ENCODE measurements at regions not wholly inside any gene's neighbourhood (a gene's known extent, or its start where the extent isn't known, plus 50 kb on each side); places are given as distances from the start of the nearest gene placed in this dataset.
"Not testable (repeated sequence)": the region's sequence is repeated elsewhere in the genome, so short reads cannot be mapped to it uniquely, and the experiment has no call there.

DNA sequence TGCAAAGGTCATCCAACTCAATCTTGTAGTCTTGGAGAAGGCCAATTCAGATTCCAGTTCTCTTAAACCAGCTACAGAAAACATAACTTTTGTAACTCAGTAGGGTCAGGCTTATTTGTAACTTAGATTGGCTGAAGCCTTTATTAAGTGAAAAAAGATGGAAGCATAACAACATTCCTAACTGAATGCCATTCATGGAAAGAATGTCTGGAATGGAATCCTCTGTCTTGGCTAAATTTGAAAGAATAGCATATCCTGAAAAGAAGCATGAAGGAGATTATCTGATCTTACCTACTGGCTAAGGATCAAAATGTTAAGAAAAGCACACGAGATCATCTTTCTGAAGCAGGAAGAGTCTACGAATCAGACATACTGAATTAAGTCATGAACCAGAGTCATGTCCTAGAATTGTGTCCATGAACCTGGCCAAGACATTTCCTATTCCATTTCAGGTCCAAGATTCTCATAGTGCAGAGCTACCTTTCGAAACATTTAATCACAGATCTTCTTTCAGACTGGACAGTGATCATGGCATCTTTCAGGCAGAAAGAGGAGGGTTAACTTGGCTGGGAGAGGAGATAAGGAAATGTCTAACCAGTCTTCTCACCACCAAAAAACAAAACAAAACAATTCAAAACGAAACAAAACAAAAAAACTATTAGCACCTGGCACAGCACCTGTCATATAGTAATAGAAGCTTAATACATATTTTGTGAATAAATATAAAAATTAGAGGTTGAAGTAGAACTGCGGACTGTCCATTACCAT, 75.6 kb downstream of the XCL2 start:
- peaks cover 0 to under 1% of the 10 kb centered on the region in 2 donors for H3K36me3 Mint-ChIP-seq
- no peak for DNase-seq (ENCODE audit: low spot score in 2 of 2)
- ATAC-seq: no peak
- H3K27ac Mint-ChIP-seq: peak overlapping the region in 1 of 2 donors; percentile 23
- peaks cover 2 to 4% of the 10 kb centered on the region in 2 donors for H3K9me3 Mint-ChIP-seq

DNA sequence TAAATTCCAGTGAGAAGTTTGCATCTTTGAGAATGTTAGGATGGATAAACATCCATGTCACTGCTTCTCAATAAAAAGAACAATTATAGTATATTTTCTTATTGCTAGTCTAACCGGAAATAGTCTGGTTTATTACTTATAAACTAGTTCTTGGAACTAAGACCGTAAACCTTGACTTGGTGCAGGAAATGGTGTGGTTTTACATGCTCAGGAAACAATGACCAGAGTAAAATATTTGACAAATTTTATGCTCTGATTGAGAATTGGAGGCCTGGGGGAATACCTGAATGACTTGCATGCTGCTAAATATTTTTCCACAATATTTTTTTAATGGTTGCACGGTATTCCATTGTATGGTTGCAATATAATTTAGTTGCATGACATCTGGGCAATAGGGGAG, 76.3 kb downstream of the XCL2 start:
- H3K36me3 Mint-ChIP-seq: peaks cover 2 to 4% of the 10 kb centered on the region in 2 donors
- H3K9me3 Mint-ChIP-seq: peaks cover 4% of the 10 kb centered on the region in 2 donors
- DNase-seq (ENCODE audit: low spot score in 2 of 2) (no peak), ATAC-seq (no peak)
- H3K27ac Mint-ChIP-seq: no peak overlapping the region

DNA sequence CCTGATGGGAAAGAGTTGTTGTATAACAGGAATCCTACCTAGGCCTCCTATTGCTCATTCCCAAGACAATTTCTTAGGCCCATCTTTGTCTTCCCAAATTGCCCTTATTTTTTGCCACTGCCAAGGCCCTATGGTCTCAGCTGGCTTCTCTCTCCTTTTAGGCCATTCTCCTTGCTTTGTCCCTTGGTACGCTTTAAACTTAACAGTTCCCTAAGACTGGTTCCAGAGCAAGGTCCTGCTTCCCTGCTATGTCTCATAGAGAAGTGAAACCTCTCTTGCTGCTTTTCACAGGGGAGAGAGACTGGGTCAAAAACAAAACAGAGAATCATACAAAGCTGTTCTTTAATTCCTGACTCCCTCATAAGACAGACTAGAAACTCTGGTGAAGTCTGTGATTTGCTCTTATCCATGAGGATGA, 77.1 kb downstream of the XCL2 start:
- H3K9me3 Mint-ChIP-seq: peaks cover 9% of the 10 kb centered on the region in 2 donors
- DNase-seq (ENCODE audit: low spot score in 2 of 2) (no peak), ATAC-seq (no peak)
- peak overlapping the region in 1 of 2 donors; percentile 77 for H3K27ac Mint-ChIP-seq
- H3K36me3 Mint-ChIP-seq: peaks cover 8 to 11% of the 10 kb centered on the region in 2 donors

DNA sequence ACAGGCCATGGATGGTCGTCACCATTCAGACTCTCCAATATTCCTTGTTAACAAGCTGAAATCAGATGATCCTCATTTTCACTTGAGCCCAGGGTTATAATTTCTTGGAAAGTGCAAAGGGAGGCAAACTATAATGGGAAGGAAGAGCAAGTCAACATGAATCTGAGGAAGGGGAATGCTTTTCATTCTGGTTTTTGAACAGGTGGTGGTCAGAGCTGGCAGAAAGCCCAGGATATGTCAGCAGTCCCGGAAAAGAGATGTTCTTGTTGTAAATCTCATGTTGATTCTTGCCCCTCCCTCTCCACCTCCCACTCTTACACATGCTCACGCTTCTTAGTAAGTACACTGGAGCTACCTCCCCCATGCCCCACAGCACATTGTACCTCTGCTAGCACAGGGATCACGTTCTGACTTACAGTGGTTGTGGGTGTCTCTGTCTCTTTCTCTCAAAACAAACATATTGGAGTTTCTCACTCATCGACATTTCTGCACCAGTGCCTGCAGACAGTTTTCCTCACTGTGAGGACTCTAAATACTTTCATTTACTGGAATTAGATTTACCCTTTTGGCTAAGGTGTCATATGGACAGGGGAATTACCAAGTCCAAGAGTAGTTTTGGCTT, 77.6 kb downstream of the XCL2 start:
- DNase-seq (ENCODE audit: low spot score in 2 of 2) (peak in 1 of 2 donors; percentile 38), ATAC-seq (peak; percentile 67 to 93)
- Mint-ChIP-seq H3K9me3 (peaks cover 14 to 15% of the 10 kb centered on the region in 2 donors), H3K36me3 (peaks cover 14 to 16% of the 10 kb centered on the region in 2 donors), H3K27ac (peak overlapping the region in 1 of 2 donors; percentile 77)

DNA sequence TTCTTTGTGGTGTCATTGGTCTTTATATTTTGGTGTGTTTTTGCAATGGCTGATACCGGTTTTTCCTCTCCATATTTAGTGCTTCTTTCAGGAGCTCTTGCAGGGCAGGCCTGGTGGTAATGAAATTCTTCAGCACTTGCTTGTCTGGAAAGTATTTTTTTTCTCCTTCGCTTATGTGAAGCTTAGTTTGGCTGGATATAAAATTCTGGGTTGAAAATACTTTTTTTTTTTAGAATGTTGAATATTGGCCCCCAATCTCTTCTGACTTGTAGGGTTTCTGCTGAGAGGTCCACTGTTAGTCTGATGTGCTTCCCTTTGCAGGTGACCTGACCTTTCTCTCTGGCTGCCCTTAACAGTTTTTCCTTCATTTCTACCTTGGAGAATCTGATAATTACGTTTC, 82.7 kb downstream of the XCL2 start:
- Mint-ChIP-seq H3K36me3 (peaks cover 27 to 30% of the 10 kb centered on the region in 2 donors), H3K9me3 (peaks cover 18 to 30% of the 10 kb centered on the region in 2 donors)
- not testable (repeated sequence) for ATAC-seq; DNase-seq (ENCODE audit: low spot score in 2 of 2); H3K27ac Mint-ChIP-seq

DNA sequence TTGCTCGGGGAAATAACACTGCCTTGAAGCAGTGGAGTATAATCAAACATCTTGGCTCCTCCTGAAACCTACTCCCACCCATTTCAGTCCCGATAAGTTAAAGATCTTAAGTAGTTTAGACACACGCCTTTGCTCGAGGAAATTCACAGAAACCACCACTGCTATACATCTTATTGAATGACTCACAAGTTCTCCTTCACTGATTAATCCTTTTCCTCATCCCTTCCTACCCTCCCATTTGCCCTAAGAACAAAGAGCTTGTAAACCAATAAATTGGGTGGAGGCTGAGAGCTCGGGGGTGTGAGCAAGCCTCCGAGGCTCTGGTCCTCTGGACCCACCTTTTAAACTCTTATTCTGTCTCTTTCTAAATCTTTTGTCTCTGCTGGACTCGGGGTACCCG, 86.5 kb downstream of the XCL2 start:
- DNase-seq (ENCODE audit: low spot score in 2 of 2); H3K27ac Mint-ChIP-seq; ATAC-seq: not testable (repeated sequence)
- peaks cover 14 to 34% of the 10 kb centered on the region in 2 donors for H3K9me3 Mint-ChIP-seq
- H3K36me3 Mint-ChIP-seq: peaks cover 24 to 25% of the 10 kb centered on the region in 2 donors

DNA sequence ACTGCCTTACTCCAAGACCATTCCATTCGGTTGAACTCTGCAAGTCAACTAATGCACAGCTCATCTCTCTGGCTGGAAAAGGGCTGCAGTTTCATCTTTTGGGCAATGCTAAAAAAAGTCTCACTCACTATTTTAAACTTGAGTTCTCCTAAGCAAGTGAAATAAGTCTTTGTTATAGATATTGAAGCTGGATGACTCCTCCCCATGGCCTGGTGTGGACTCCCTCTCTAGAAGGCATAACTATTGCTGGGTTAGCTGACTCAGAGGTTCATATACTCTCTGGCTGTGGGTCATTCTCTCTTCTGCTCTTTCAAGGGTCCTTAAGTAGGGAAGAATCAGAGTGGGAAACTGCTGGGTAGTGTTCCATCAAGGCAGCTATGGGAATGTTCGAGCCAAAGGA, 88.0 kb downstream of the XCL2 start:
- no peak overlapping the region for H3K27ac Mint-ChIP-seq
- DNase-seq (ENCODE audit: low spot score in 2 of 2) (no peak), ATAC-seq (no peak)
- H3K9me3 Mint-ChIP-seq: peaks cover 7 to 21% of the 10 kb centered on the region in 2 donors
- peaks cover 9% of the 10 kb centered on the region in 2 donors for H3K36me3 Mint-ChIP-seq

DNA sequence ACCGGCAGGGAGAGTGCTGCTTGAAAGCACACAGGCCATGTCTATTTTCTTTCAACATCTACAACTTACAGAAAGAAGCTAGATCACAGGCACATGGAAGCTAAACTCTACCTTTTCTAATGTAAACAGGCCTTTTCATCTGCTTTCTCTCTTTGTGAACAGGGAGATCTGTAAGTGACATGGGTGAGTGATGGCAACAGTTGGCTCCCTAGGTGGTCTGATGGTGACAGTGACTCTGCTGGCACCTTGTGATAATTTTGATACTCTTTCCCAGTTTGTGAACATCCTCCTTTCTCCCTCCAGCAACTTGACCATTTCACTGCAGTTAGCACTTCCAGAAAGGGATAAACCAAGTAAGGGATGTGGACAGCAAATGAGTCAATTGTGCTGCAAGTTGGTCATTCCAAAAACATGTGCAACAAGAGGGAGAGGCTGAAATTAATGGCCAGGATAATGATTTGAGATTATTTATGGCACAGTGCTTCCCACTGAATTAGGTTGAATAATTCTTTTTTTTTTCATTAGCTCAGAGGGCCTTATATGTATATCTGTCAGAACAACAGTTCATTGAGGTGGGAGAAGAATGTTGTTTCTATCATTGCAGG, 89.5 kb downstream of the XCL2 start:
- no peaks in the 10 kb centered on the region for H3K36me3 Mint-ChIP-seq
- H3K27ac Mint-ChIP-seq: no peak overlapping the region
- DNase-seq (ENCODE audit: low spot score in 2 of 2): no peak
- ATAC-seq: no peak
- H3K9me3 Mint-ChIP-seq: peaks cover 5 to 14% of the 10 kb centered on the region in 2 donors

DNA sequence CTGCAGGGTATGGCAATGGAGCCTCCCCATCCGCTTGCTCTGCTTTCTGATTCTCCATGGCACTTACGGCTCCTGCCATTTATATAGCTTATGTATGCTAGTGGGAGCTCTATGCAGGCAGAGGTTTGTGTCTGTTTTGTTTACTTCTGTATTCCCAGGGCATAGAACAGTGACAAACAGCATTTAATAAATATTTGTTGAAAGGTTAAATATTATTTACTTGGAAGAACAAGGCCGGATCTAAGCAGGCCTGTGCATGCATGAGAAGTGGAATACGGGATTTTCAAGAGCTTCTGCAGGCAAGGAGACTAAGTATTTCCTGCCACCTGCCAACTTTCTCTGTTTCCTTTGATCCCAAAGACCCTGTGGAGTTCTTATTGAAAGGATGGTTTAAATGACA, 90.7 kb downstream of the XCL2 start:
- ATAC-seq: no peak
- H3K27ac Mint-ChIP-seq: no peak overlapping the region
- H3K9me3 Mint-ChIP-seq: peaks cover 5 to 14% of the 10 kb centered on the region in 2 donors
- DNase-seq (ENCODE audit: low spot score in 2 of 2): no peak
- no peaks in the 10 kb centered on the region for H3K36me3 Mint-ChIP-seq

DNA sequence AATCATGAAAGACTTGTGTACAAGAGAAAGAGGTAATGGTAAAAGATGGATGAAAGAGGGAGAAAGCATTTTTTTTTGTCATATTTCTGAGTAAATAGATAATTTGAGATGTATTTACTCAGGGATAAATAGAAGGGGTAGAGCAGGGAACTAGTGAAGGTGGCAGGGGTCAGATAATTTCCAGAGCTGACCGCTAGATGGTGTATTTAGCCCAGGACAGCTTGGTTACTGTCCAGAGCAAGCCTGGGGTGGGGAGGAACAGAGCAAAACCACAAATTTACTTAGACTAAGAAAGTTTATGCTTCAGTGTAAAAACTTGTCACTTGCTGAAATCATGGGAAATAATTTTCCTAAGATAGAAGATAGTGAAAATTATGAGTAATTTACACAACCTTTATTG, 91.5 kb downstream of the XCL2 start:
- DNase-seq (ENCODE audit: low spot score in 2 of 2) (no peak), ATAC-seq (no peak)
- H3K36me3 Mint-ChIP-seq: no peaks in the 10 kb centered on the region
- H3K27ac Mint-ChIP-seq: no peak overlapping the region
- peaks cover 5 to 14% of the 10 kb centered on the region in 2 donors for H3K9me3 Mint-ChIP-seq

DNA sequence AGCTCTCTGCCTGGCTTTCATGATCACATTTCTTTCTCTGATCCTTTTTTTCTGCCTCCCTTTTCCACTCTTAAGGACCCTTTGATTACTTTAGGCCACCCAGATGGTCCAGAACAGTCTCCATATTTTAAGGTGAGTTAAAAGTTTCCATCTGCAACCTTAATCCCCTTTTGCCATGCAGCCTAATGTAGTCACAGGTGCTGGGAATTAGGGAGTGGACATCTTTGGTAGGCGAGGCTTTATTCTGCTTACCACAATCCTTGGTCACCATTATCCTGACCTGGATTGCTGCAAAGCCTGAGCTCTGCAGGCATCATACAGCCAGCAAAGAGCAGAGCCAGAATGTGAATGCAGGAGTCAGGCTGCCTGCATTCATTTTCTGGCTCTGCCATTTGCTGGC, 95.9 kb downstream of the XCL2 start:
- no peak for ATAC-seq
- Mint-ChIP-seq H3K27ac (no peak overlapping the region), H3K9me3 (peaks cover 8% of the 10 kb centered on the region in 2 donors), H3K36me3 (peaks cover 0 to 5% of the 10 kb centered on the region in 2 donors)
- DNase-seq (ENCODE audit: low spot score in 2 of 2): no peak

DNA sequence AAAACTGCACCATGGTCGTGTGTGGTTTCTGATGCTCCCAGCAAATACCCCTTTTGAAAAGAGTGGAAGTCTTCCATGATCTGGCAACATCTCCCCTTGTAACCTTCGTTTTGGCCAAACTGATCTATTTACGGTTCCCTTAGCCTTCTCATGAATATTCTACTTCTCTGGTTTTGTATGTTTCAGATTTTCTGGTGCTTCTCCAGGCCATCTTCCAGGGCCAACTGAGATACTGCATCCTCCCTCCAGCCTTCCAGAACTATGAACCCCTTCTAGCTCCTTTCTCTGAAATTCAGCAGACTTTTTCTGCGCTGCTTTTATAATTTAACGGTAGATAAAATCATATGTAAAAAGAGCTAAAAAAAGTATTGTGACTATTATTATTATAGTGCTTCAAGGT, 97.7 kb downstream of the XCL2 start:
- no peak for DNase-seq (ENCODE audit: low spot score in 2 of 2)
- Mint-ChIP-seq H3K9me3 (peaks cover 3 to 5% of the 10 kb centered on the region in 2 donors), H3K36me3 (peaks cover 0 to 5% of the 10 kb centered on the region in 2 donors), H3K27ac (no peak overlapping the region)
- no peak for ATAC-seq

DNA sequence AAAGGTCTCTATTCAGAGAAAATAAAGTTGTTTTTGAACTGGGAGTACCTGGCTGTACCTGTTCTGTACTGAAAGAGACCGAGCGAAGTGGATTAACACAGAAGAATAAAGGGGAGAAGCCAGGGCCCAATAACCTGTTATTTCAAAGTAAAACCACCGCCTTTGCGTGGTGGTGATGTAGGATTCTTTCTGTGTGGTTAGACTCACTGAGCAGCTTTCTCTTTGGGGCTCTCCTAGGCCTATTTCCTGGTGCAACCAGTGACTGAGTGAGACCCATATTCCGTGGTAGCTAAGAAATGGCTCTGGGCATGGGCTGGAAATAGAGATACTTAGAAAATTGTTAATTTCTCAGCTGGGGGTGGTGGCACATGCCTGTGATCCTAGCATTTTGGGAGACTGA, 99.9 kb downstream of the XCL2 start:
- no peak for DNase-seq (ENCODE audit: low spot score in 2 of 2)
- peaks cover 0 to 5% of the 10 kb centered on the region in 2 donors for H3K36me3 Mint-ChIP-seq
- H3K9me3 Mint-ChIP-seq: peaks cover 0 to 3% of the 10 kb centered on the region in 2 donors
- H3K27ac Mint-ChIP-seq: peak overlapping the region in 1 of 2 donors; percentile 68
- ATAC-seq: peak; percentile 68 to 72

DNA sequence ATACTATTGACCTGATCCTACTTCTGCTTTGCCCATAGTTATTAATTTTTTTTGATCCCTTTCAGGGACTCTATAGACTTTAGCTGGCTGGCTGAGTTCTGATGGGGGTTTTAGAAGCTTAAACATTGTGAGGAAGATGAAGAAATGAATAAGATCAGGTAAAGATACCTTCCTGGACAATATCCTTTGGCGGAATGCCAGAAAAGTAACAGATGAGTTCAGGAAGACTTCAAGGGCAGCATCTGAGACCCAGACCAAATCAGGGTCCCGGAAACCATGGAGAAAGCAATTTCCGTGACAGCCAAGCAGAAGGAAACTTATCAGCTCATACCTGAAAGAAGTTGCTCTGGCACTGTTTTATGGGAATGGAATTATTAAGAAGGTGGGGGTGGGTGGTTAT, 100.4 kb downstream of the XCL2 start:
- Mint-ChIP-seq H3K36me3 (peaks cover 0 to 5% of the 10 kb centered on the region in 2 donors), H3K9me3 (peaks cover 0 to 3% of the 10 kb centered on the region in 2 donors), H3K27ac (peak overlapping the region in 1 of 2 donors; percentile 68)
- ATAC-seq: no peak
- DNase-seq (ENCODE audit: low spot score in 2 of 2): no peak

DNA sequence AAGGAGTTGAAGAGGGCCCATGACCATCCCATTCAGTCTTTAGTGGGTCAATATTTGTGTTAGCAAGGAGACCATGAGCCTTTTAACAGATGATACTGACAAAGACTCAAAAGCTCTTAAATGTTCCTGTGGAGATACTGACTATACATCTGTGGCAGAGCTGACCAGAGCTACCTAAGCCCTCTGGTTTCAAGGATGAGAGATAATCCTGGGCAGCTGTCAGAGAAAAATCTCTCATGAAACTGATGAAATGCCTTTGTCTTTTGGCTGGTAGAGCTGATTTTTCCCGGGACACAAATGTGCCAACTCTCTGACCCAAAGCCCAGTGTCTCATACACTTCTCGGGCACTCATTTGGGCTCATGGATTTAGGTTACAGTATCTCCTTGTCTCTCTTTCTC, 100.9 kb downstream of the XCL2 start:
- ATAC-seq: no peak
- peak overlapping the region in 1 of 2 donors; percentile 68 for H3K27ac Mint-ChIP-seq
- DNase-seq (ENCODE audit: low spot score in 2 of 2): no peak
- peaks cover 0 to 3% of the 10 kb centered on the region in 2 donors for H3K9me3 Mint-ChIP-seq
- H3K36me3 Mint-ChIP-seq: peaks cover 0 to 5% of the 10 kb centered on the region in 2 donors

DNA sequence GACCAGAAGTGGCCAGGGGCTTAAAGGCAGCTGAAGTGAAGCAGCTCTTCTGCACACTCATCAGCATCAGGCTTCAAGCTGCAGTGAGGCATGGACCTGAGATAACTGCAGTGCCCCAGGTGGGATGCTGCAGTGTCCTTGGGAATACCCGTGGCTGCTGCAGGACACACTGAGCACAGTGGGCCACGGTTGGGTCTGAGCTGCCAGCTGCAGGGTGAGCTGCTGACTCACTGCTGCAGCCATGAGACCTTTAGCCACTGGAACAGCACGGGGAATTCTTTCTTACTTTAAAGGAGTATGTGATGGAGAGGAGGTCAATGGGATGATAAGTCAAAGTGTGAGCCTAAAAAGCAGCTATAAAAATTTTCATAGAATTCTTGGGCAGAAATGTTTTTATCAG, 102.1 kb downstream of the XCL2 start:
- Mint-ChIP-seq H3K9me3 (peaks cover 0 to 3% of the 10 kb centered on the region in 2 donors), H3K36me3 (peaks cover 0 to 5% of the 10 kb centered on the region in 2 donors), H3K27ac (no peak overlapping the region)
- no peak for ATAC-seq
- no peak for DNase-seq (ENCODE audit: low spot score in 2 of 2)
